ENCODE measurements at regions not wholly inside any gene's neighbourhood (a gene's known extent, or its start where the extent isn't known, plus 50 kb on each side); places are given as distances from the start of the nearest gene placed in this dataset.

GRCh38 chr4:181969151-181969550, 274.1 kb upstream of the TENM3 start:
- no peak overlapping the region for H3K4me3 ChIP-seq (ENCODE audit: low read depth, low read length)
- DNase-seq (ENCODE audit: low read depth): no peak
- TF ChIP-seq, protein P1, sequence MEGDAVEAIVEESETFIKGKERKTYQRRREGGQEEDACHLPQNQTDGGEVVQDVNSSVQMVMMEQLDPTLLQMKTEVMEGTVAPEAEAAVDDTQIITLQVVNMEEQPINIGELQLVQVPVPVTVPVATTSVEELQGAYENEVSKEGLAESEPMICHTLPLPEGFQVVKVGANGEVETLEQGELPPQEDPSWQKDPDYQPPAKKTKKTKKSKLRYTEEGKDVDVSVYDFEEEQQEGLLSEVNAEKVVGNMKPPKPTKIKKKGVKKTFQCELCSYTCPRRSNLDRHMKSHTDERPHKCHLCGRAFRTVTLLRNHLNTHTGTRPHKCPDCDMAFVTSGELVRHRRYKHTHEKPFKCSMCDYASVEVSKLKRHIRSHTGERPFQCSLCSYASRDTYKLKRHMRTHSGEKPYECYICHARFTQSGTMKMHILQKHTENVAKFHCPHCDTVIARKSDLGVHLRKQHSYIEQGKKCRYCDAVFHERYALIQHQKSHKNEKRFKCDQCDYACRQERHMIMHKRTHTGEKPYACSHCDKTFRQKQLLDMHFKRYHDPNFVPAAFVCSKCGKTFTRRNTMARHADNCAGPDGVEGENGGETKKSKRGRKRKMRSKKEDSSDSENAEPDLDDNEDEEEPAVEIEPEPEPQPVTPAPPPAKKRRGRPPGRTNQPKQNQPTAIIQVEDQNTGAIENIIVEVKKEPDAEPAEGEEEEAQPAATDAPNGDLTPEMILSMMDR (conservative IDR thresholded peaks at IDR 0.05; ENCODE audit: low read depth, low read length): no peak

GRCh38 chr4:181970366-181970765, 272.8 kb upstream of the TENM3 start:
- TF ChIP-seq, protein P1 (conservative IDR thresholded peaks at IDR 0.05; ENCODE audit: low read depth, low read length): no peak
- DNase-seq (ENCODE audit: low read depth): no peak
- H3K4me3 ChIP-seq (ENCODE audit: low read depth, low read length): no peak overlapping the region

DNA sequence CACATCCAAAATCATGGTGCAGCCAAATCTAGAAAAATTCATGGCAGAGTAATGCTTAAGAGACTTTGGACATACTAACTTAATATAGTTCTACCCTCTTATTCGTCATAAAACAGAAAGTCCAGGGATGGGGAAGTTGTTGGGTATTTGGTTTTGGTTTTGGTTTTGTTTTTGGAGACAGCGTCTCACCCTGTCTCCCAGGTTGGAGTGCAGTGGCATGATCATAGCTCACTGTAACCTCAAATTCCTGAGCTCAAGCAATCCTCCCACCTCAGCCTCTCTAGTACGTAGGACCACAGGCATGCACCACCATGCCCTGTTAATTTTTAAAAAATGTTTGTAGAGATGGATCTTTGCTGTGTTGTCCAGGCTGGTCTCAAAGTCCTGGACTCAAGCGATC, 271.8 kb upstream of the TENM3 start:
- DNase-seq (ENCODE audit: low read depth): no peak
- no peak overlapping the region for H3K4me3 ChIP-seq (ENCODE audit: low read depth, low read length)
- TF ChIP-seq, protein P1 (conservative IDR thresholded peaks at IDR 0.05; ENCODE audit: low read depth, low read length): no peak

DNA sequence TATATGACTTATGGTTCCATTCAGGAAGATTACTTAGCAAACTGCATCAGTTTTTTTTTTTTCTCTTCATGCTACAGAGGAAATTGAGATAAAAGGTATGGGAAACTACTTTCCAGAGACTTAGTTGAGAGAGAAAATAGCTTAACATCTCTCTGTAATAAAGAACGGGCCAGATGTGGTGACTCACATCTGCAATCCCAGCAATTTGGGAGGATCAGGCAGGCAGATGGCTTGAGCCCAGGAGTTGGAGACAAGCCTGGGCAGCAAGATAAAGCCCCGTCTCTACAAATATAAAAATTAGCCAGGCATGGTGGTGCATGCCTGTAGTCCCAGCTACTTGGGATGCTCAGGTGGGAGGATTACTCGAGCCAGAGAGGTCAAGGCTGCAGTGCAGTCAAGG, 271.2 kb upstream of the TENM3 start:
- DNase-seq (ENCODE audit: low read depth): no peak
- TF ChIP-seq, protein P1 (conservative IDR thresholded peaks at IDR 0.05; ENCODE audit: low read depth, low read length): no peak
- no peak overlapping the region for H3K4me3 ChIP-seq (ENCODE audit: low read depth, low read length)

GRCh38 chr4:181976764-181977163, 266.4 kb upstream of the TENM3 start:
- TF ChIP-seq, protein P1 (conservative IDR thresholded peaks at IDR 0.05; ENCODE audit: low read depth, low read length): no peak
- H3K4me3 ChIP-seq (ENCODE audit: low read depth, low read length): no peak overlapping the region
- no peak for DNase-seq (ENCODE audit: low read depth)

GRCh38 chr4:181982437-181982836, 260.8 kb upstream of the TENM3 start:
- DNase-seq (ENCODE audit: low read depth): no peak
- no peak overlapping the region for H3K4me3 ChIP-seq (ENCODE audit: low read depth, low read length)
- TF ChIP-seq, protein P1 (conservative IDR thresholded peaks at IDR 0.05; ENCODE audit: low read depth, low read length): no peak

GRCh38 chr4:181982856-181983255, 260.3 kb upstream of the TENM3 start:
- H3K4me3 ChIP-seq (ENCODE audit: low read depth, low read length): no peak overlapping the region
- no peak for DNase-seq (ENCODE audit: low read depth)
- TF ChIP-seq, protein P1 (conservative IDR thresholded peaks at IDR 0.05; ENCODE audit: low read depth, low read length): no peak

All from epithelial cell of proximal tubule (primary cell).